Stimulated activated CD4-positive, alpha-beta T cell treated with anti-CD3 and anti-CD28 coated beads, TNF-alpha, amount 100 ng/mL, for 1 hour (primary cell): ENCODE measurements at regions not wholly inside any gene's neighbourhood (a gene's known extent, or its start where the extent isn't known, plus 50 kb on each side); places are given as distances from the start of the nearest gene placed in this dataset.

Source experiments
- DNase-seq, 3 donors: peaks; one replicate each; pipeline ENCODE4 v3.0.0-alpha.2; 2020; ENCODE audit warnings: low read depth in 3 of 3, low spot score in 1 of 3

- no peak for DNase-seq
These were observed 119.7 kb downstream of the ACKR3 start for GRCh38 chr2:236689393-236689700.

DNA sequence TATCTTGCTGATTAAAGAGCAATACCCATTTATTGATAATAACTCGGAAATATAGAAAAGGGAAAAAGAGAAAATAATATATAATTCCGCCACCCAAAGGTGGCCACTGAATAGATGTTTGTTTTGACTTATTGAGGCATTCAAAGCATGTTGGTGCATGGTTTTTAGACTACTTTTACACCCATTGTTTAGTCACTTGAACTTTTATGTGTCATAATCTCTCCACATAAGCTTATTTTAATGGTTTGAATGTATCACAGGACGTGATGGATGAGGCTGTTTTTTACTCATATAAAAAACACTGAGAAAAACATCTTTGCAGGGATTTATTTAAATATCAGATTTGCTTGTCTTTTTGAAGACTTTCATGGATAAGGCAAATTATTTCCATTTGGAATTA lies 120.4 kb downstream of the ACKR3 start:
- no peak for DNase-seq

DNA sequence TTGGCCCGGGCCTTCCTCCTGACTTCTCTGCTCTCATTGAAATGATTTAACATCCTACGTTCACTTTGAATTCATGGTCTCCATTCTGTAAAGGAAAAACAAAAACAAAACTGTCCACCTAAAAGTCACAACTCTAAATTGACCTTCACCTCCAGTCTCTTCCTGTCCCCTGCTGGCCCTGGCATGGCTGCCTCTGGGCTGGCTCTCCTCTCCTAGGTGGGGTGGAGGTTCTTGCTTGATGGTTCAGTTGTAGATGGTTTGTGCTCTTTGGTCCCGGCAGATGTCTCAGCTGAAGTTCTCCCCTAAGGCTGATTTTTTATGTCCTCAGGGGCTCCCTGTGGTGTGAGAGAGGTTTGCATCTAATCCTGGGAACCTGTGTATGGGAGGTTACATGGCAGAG lies 121.1 kb downstream of the ACKR3 start:
- DNase-seq, result no peak

- DNase-seq, result no peak
These were observed 122.2 kb downstream of the ACKR3 start for GRCh38 chr2:236691799-236692167.

DNA sequence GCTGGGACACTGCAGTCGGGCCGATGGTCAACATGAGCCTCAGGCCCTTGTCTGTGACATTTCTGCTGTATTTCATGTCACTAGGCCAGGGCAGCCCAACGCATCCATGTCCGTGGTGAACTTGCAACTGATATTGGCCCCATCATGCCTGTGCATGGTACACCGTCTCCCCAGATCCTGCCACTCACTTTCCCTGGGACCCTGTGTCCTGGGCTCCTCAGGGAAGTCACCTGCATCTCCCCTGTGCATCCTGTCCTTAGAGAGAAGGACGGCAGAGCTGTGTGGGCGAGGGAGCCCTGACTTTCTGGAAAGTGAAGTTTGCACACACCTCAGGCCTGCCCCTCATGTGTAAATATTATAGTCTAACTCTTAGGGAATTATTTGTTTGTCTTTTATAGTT lies 123.3 kb downstream of the ACKR3 start:
- no peak for DNase-seq

DNA sequence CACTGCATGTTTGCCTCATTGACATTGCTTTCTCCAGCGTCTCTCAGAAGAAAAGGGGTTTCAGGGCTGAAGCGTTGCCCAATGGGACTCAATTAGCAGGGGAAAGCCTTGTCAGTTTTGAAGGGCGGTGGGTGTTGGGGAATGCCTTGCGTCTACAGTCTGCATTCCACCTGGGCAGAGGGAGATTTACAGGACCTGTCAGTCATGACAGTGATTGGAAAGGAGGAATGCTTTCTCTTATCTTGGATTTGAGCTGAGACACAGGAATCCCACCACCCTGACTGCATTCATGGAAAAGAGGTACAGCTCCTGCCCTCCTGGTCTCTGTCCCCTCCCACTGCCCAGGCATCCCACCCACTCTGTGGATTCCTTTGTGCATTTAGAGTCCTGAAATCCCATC lies 123.9 kb downstream of the ACKR3 start:
- DNase-seq, result no peak

DNA sequence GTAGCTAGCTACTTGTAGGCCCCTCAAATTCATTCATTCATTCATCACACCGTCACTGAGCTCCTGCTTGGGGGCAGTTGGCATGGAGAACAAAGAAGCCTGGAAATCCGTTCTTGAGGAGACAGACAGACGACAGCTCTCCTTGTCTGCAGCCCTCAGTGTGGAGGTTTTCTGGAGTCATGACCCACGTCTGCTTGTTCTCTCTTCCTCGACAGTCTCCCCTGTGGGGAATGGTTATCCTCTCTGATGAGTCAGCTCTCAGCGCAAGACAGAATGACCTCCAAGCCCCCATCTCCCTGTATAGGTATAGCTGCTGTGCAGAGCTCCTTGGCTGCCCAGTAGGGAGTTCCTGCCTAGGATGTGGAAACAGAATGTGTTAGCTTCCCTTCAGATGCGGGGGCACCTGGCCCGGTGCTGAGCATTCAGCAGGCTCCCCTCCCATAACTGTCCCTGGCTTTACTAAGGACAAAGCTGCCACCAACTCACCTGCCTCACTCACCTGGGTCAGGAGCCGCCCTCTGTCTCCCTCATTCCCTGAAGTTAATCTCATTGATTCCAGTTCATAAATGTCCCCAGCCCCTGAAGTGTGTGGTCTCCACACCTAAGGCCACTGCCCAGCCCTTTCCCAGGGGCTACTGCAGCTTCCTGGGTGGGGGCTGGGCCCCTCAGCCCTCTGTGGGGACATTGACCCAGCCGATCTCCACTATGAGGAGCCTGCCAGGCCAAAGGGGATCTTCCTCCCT lies 124.7 kb downstream of the ACKR3 start:
- DNase-seq, result no peak

GRCh38 chr2:236696834-236697233 lies 127.2 kb downstream of the ACKR3 start:
- DNase-seq, result no peak

DNA sequence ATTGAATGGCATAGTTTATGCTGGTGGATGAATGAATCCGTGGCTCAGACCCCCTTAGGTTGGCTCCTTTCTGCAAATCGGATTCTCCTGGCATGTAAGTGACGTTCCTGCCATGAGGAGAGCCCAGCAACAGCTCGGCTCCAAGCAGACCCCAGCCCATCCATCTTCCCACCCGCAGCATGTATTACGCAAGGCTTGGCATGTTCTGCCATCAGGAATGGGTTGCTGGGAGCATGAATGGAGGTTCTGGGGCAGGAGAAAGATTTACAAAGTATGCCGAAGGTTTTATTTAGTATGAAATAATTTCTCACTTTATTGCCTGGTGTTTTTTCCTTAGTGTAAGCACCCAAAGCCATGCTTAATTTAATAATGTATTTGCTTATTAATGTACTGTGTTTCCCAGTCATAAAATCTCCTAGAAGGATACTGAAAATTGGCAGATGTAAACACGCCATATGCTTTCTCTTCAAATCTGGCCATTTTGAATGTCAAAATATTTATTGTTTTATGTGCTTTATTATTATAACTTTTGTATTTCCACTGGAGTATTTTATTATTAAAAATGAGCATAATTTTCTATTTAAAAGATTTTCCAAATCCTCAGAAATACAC lies 128.5 kb downstream of the ACKR3 start:
- no peak for DNase-seq

DNA sequence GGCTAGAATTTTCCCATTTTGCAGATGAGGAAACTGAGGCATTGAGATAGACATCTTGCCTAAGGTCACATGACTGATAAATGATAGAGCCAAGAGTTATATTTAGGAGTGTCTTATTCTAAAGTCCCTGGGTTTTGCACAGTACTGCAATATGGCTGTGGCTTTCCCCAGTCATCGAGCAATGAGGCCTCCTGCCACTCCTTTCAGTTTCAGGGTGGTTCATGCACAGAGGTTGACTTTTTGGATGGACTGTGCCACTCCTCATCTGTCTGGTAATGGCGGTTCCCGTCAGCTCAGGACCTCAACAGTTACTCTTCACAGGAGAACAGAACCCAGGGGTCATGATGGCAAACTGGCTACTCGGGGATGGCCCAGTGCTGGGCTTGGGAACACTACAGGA lies 131.1 kb downstream of the ACKR3 start:
- DNase-seq, result no peak

GRCh38 chr2:236702657-236703372 lies 133.2 kb downstream of the ACKR3 start:
- DNase-seq, result no peak

DNA sequence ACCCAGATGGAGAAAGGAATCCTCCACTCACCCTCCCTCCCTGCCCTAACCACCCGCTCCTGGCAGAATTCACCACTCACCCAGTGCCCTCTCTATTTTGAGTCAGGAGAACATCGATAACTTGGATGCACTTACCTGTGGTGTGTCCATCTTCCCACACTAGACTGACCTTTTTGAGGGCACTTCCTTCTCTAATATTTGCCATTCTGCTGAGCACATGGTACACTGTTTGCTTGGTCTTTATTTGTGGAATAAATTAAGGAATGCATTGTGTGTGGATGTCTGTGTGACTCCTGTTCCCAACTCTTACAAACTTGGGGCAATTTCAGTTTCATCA lies 133.7 kb downstream of the ACKR3 start:
- no peak for DNase-seq

GRCh38 chr2:236703906-236704305 lies 134.3 kb downstream of the ACKR3 start:
- DNase-seq, result no peak

GRCh38 chr2:236704887-236705286 lies 135.3 kb downstream of the ACKR3 start:
- no peak for DNase-seq

- no peak for DNase-seq
These were observed 135.9 kb downstream of the ACKR3 start for GRCh38 chr2:236705295-236706105.

DNA sequence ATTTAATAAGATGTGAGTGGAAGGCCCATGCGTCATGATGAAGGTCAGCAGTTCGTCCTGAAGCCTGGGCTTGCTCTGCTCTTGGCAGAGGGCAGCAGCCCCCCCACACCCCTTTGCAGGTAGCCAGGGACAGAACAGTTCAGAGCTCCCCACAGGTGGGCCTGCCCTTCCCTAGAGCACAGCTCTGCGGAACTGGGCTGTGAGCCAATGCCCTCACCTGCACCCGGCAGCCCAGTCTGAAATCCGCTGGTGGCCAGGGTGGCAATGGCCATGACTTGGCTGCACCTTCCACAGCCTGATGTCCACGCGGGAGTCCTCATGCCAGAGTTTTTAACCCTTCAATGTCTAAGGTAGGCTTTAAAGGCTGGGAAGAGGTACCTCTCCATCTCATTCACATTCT lies 136.7 kb downstream of the ACKR3 start:
- DNase-seq, result no peak

- no peak for DNase-seq
These were observed 137.2 kb downstream of the ACKR3 start for GRCh38 chr2:236706803-236707202.

- no peak for DNase-seq
These were observed 141.8 kb downstream of the ACKR3 start for GRCh38 chr2:236711440-236711839.

DNA sequence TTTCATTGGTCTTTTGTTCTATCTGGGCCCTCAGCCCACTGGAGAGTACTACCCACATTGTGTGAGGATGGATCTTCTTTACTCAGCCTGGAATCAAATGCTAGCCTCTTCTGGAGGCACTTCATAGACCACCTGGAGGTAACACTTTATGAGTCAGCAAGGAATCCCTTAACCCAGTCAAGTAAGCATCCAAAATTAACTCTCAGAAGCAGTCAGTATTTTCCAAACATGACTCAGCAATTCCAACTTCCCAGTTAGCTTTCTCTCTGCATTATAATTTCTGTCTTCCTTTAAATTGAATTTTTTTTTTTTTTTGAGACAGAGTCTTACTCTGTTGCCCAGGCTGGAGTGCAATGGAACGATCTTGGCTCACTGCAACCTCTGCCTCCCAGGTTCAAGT lies 142.7 kb downstream of the ACKR3 start:
- no peak for DNase-seq

DNA sequence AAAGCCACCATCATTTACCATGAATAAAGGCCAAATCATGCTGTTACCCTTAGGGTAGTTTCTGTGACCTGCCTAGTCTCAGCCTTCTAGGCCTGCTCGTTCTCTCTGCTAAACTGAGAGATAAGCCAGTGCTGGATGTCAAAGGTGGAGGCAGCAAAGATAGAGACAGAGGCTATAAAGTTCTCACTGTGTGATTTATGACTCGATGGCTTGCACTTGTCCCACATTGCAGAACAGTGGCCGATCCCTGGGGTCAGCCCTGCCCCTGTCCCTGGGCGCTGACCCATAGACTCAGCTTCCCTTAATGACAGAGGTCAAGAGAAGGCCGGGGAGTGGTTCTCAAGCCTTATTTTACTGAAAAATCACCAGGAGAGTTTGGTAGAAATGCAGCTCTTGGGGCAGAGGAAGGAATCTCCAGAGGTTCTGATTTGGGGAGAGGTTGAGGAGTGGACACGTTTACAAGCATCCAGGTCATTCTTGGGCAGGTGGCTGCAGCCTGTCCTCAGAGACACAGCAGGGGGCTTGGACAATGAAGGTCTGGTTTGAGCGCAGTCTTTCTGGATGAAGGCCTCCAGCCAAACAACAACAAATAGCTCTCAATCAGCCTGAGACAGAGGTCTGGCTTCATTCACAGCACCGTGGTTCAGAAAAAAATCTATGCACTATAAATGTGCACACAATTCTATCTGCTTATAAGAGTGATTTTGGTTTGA lies 143.5 kb downstream of the ACKR3 start:
- DNase-seq, result no peak

DNA sequence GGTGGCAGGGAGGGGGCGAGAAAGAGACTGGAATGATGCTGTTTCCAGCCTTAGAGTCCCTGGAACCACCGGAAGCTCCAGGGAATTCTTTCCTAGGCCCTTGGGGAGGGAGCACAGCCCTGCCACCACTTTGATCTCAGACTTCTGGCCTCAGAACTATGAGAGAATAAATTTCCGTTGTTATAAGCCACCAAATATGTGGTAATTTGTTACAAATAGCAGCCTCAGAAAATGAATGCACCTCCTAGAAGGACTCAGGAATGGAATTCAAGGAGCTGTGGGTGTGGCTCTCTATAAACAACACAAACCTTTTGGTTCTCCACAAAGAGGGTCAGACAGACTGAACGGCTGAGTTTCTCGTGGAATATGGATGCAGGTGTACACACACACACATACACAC lies 144.5 kb downstream of the ACKR3 start:
- DNase-seq, result no peak
